Stimulated activated naive CD8-positive, alpha-beta T cell treated with anti-CD3 and anti-CD28 coated beads, Interleukin-15, Interleukin-2, amounts not matched to agents 100 ng/mL and 50 ng/mL, for 24 hours (primary cell): ENCODE measurements at regions not wholly inside any gene's neighbourhood (a gene's known extent, or its start where the extent isn't known, plus 50 kb on each side); places are given as distances from the start of the nearest gene placed in this dataset.

ENCODE experiments used
- H3K27ac Mint-ChIP-seq: one replicate; pipeline ENCODE4 v1.8.0; 2021; ENCODE audit warnings: mild to moderate bottlenecking, mixed read lengths
- H3K27me3 Mint-ChIP-seq: one replicate; pipeline ENCODE4 v1.8.0; 2021; ENCODE audit warnings: mixed read lengths
- H3K36me3 Mint-ChIP-seq: one replicate; pipeline ENCODE4 v1.8.0; 2021; ENCODE audit warnings: low read depth, mixed read lengths
- H3K4me1 Mint-ChIP-seq: one replicate; pipeline ENCODE4 v1.8.0; 2021; ENCODE audit warnings: low read depth, mixed read lengths
- H3K4me3 Mint-ChIP-seq: one replicate; pipeline ENCODE4 v1.8.0; 2021; ENCODE audit warnings: mild to moderate bottlenecking, mixed read lengths
- H3K9me3 Mint-ChIP-seq: one replicate; pipeline ENCODE4 v1.8.0; 2021; ENCODE audit warnings: mixed read lengths

- H3K4me3 Mint-ChIP-seq = no peak overlapping the region
- no peaks in the 10 kb centered on the region for H3K4me1 Mint-ChIP-seq
- no peaks in the 10 kb centered on the region for H3K9me3 Mint-ChIP-seq
- H3K36me3 Mint-ChIP-seq = no peaks in the 10 kb centered on the region
- no peak overlapping the region for H3K27ac Mint-ChIP-seq
- H3K27me3 Mint-ChIP-seq = no peaks in the 10 kb centered on the region
These were observed 282.2 kb upstream of the LRRN1 start for GRCh38 chr3:3516996-3517395.

GRCh38 chr3:3516384-3516783, 282.8 kb upstream of the LRRN1 start:
- Mint-ChIP-seq H3K4me3 (no peak overlapping the region), H3K36me3 (no peaks in the 10 kb centered on the region), H3K27ac (no peak overlapping the region), H3K4me1 (no peaks in the 10 kb centered on the region), H3K9me3 (no peaks in the 10 kb centered on the region), H3K27me3 (no peaks in the 10 kb centered on the region)

GRCh38 chr3:3509665-3510064, 289.6 kb upstream of the LRRN1 start:
- no peak overlapping the region for H3K4me3 Mint-ChIP-seq
- H3K27me3 Mint-ChIP-seq = no peaks in the 10 kb centered on the region
- H3K9me3 Mint-ChIP-seq = no peaks in the 10 kb centered on the region
- no peaks in the 10 kb centered on the region for H3K4me1 Mint-ChIP-seq
- H3K36me3 Mint-ChIP-seq = no peaks in the 10 kb centered on the region
- no peak overlapping the region for H3K27ac Mint-ChIP-seq

GRCh38 chr3:3504686-3505085, 294.5 kb upstream of the LRRN1 start:
- Mint-ChIP-seq H3K4me3 (no peak overlapping the region), H3K4me1 (no peaks in the 10 kb centered on the region), H3K27ac (no peak overlapping the region), H3K9me3 (no peaks in the 10 kb centered on the region), H3K36me3 (no peaks in the 10 kb centered on the region), H3K27me3 (no peaks in the 10 kb centered on the region)

- no peak overlapping the region for H3K4me3 Mint-ChIP-seq
- no peaks in the 10 kb centered on the region for H3K27me3 Mint-ChIP-seq
- no peaks in the 10 kb centered on the region for H3K9me3 Mint-ChIP-seq
- H3K36me3 Mint-ChIP-seq = no peaks in the 10 kb centered on the region
- no peaks in the 10 kb centered on the region for H3K4me1 Mint-ChIP-seq
- no peak overlapping the region for H3K27ac Mint-ChIP-seq
These were observed 295.8 kb upstream of the LRRN1 start for GRCh38 chr3:3503411-3503810.

- Mint-ChIP-seq H3K9me3 (no peaks in the 10 kb centered on the region), H3K27me3 (no peaks in the 10 kb centered on the region), H3K4me1 (no peaks in the 10 kb centered on the region), H3K27ac (no peak overlapping the region), H3K4me3 (no peak overlapping the region), H3K36me3 (no peaks in the 10 kb centered on the region)
These were observed 299.2 kb upstream of the LRRN1 start for GRCh38 chr3:3499987-3500386.

GRCh38 chr3:3499012-3499562, 300.1 kb upstream of the LRRN1 start:
- Mint-ChIP-seq H3K4me1 (no peaks in the 10 kb centered on the region), H3K4me3 (no peak overlapping the region), H3K27ac (no peak overlapping the region), H3K27me3 (no peaks in the 10 kb centered on the region), H3K36me3 (no peaks in the 10 kb centered on the region), H3K9me3 (no peaks in the 10 kb centered on the region)

- Mint-ChIP-seq H3K4me3 (no peak overlapping the region), H3K4me1 (no peaks in the 10 kb centered on the region), H3K36me3 (no peaks in the 10 kb centered on the region), H3K9me3 (peaks cover 11% of the 10 kb centered on the region), H3K27ac (no peak overlapping the region), H3K27me3 (peaks cover 3% of the 10 kb centered on the region)
These were observed 303.6 kb upstream of the LRRN1 start for GRCh38 chr3:3495611-3496010.

- Mint-ChIP-seq H3K4me1 (no peaks in the 10 kb centered on the region), H3K27ac (no peak overlapping the region), H3K27me3 (no peaks in the 10 kb centered on the region), H3K9me3 (peaks cover 3% of the 10 kb centered on the region), H3K4me3 (no peak overlapping the region), H3K36me3 (no peaks in the 10 kb centered on the region)
These were observed 297.2 kb upstream of the CRBN start for GRCh38 chr3:3476669-3477068.

GRCh38 chr3:3468596-3468995, 289.1 kb upstream of the CRBN start:
- Mint-ChIP-seq H3K36me3 (no peaks in the 10 kb centered on the region), H3K4me1 (no peaks in the 10 kb centered on the region), H3K9me3 (no peaks in the 10 kb centered on the region), H3K4me3 (no peak overlapping the region), H3K27me3 (no peaks in the 10 kb centered on the region), H3K27ac (no peak overlapping the region)

GRCh38 chr3:3464131-3464530, 284.6 kb upstream of the CRBN start:
- Mint-ChIP-seq H3K27me3 (no peaks in the 10 kb centered on the region), H3K36me3 (no peaks in the 10 kb centered on the region), H3K9me3 (no peaks in the 10 kb centered on the region), H3K27ac (no peak overlapping the region), H3K4me1 (no peaks in the 10 kb centered on the region), H3K4me3 (no peak overlapping the region)

GRCh38 chr3:3461317-3461716, 281.8 kb upstream of the CRBN start:
- Mint-ChIP-seq H3K4me3 (no peak overlapping the region), H3K4me1 (no peaks in the 10 kb centered on the region), H3K9me3 (no peaks in the 10 kb centered on the region), H3K36me3 (no peaks in the 10 kb centered on the region), H3K27ac (no peak overlapping the region), H3K27me3 (peaks cover 3% of the 10 kb centered on the region)

- H3K27ac Mint-ChIP-seq = no peak overlapping the region
- no peaks in the 10 kb centered on the region for H3K36me3 Mint-ChIP-seq
- H3K9me3 Mint-ChIP-seq = peaks cover 4% of the 10 kb centered on the region
- H3K27me3 Mint-ChIP-seq = no peaks in the 10 kb centered on the region
- H3K4me1 Mint-ChIP-seq = no peaks in the 10 kb centered on the region
- no peak overlapping the region for H3K4me3 Mint-ChIP-seq
These were observed 269.0 kb upstream of the CRBN start for GRCh38 chr3:3448468-3448867.

- no peak overlapping the region for H3K4me3 Mint-ChIP-seq
- H3K27ac Mint-ChIP-seq = no peak overlapping the region
- H3K36me3 Mint-ChIP-seq = no peaks in the 10 kb centered on the region
- H3K4me1 Mint-ChIP-seq = no peaks in the 10 kb centered on the region
- H3K27me3 Mint-ChIP-seq = no peaks in the 10 kb centered on the region
- peaks cover 4% of the 10 kb centered on the region for H3K9me3 Mint-ChIP-seq
These were observed 268.1 kb upstream of the CRBN start for GRCh38 chr3:3447641-3448040.

- Mint-ChIP-seq H3K36me3 (no peaks in the 10 kb centered on the region), H3K27me3 (no peaks in the 10 kb centered on the region), H3K27ac (no peak overlapping the region), H3K9me3 (peaks cover 4% of the 10 kb centered on the region), H3K4me1 (no peaks in the 10 kb centered on the region), H3K4me3 (no peak overlapping the region)
These were observed 266.8 kb upstream of the CRBN start for GRCh38 chr3:3446251-3446650.

GRCh38 chr3:3443482-3443881, 264.0 kb upstream of the CRBN start:
- Mint-ChIP-seq H3K27me3 (no peaks in the 10 kb centered on the region), H3K27ac (no peak overlapping the region)

More at GRCh38 chr3:3443482-3443881, 264.0 kb upstream of the CRBN start:
- Mint-ChIP-seq H3K36me3 (no peaks in the 10 kb centered on the region), H3K4me3 (no peak overlapping the region), H3K9me3 (peaks cover 3% of the 10 kb centered on the region), H3K4me1 (no peaks in the 10 kb centered on the region)
